ENCODE measurements at regions not wholly inside any gene's neighbourhood (a gene's known extent, or its start where the extent isn't known, plus 50 kb on each side); places are given as distances from the start of the nearest gene placed in this dataset.

GRCh38 chr3:30465454-30465853, 140.9 kb upstream of the TGFBR2 start:
- H3K27me3 Mint-ChIP-seq (ENCODE audit: low read depth): no peaks in the 10 kb centered on the region
- H3K4me1 Mint-ChIP-seq: no peaks in the 10 kb centered on the region
- no peak for TF ChIP-seq CTCF (conservative IDR thresholded peaks at IDR 0.05)

DNA sequence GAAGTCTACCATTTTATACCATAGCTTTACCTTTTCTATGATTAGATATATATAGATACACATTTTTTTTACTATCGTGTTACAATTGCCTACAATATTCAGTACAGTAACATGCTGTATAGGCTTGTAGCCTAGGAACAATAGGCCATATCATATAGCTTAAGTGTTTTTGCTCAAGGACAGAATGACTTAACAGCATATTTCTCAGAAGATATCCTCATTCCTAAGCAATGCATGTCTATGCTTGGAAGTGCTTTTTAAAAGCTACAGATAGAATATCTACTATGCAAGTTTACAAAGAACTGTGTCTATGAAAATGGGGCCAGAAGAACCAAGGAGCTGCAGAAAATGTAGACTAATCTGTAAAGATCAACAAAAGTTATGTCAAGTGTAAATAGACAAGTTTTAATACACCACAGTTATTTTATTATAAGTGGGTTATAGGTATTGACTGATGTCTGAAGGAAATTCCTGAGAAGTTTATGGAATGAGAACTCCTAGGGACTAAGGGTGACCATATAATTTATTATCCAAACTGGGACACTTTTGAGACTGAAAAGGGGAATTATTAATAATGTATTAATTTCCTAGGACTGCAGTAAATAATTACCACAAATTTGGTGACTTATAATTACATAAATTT, 138.7 kb upstream of the TGFBR2 start:
- Mint-ChIP-seq H3K27me3 (ENCODE audit: low read depth) (no peaks in the 10 kb centered on the region), H3K4me3 (no peak overlapping the region), H3K27ac (ENCODE audit: unreplicated experiment) (no peak overlapping the region), H3K36me3 (ENCODE audit: low read depth) (no peaks in the 10 kb centered on the region), H3K9me3 (peaks cover 3% of the 10 kb centered on the region), H3K4me1 (no peaks in the 10 kb centered on the region)
- no peak for DNase-seq (ENCODE audit: low read depth, low spot score)
- no peak for TF ChIP-seq CTCF (conservative IDR thresholded peaks at IDR 0.05)

More at GRCh38 chr3:30465454-30465853, 140.9 kb upstream of the TGFBR2 start:
- Mint-ChIP-seq H3K9me3 (peaks cover 3% of the 10 kb centered on the region), H3K36me3 (ENCODE audit: low read depth) (no peaks in the 10 kb centered on the region), H3K4me3 (no peak overlapping the region), H3K27ac (ENCODE audit: unreplicated experiment) (no peak overlapping the region)
- DNase-seq (ENCODE audit: low read depth, low spot score): no peak

DNA sequence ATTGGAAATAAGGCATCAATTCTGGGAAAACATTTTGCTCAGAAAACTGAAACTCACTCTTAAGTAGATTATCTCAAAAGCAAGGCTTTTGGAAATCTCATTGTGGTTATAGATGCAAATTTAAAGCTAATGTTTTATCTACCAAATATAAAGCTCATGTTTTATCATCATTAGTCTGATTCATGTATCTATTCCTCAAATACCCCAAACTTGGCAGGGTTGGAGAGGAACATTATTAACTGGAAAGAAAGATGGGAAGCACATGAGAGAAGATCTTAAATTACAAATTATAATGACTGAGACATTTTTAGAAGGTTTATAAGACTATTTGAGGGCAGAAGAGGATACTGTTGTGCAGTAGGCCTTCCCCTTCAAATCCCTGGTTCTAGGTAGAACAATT, 137.3 kb upstream of the TGFBR2 start:
- no peak for TF ChIP-seq CTCF (conservative IDR thresholded peaks at IDR 0.05)
- Mint-ChIP-seq H3K27me3 (ENCODE audit: low read depth) (no peaks in the 10 kb centered on the region), H3K27ac (ENCODE audit: unreplicated experiment) (no peak overlapping the region), H3K9me3 (peaks cover 12% of the 10 kb centered on the region), H3K4me1 (no peaks in the 10 kb centered on the region), H3K36me3 (ENCODE audit: low read depth) (peaks cover 5% of the 10 kb centered on the region), H3K4me3 (no peak overlapping the region)
- no peak for DNase-seq (ENCODE audit: low read depth, low spot score)

DNA sequence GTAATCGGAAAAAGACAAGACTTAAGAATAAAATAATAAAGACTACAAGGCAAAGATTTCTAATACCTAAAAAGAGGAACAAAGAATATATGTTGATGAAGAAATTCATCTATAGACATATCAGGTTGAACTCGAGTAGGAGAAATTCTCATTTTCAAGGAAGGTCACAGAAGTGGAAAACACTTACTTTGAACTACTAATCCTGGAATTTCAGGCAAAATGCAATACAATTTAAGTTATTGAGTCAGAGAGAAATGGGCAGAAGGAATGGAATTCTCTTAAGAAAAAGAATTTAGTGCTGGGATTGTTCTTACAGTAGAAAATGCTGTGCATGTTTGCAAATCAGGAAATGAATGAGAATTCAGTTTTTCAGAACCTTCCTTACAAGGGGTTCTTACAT, 135.9 kb upstream of the TGFBR2 start:
- Mint-ChIP-seq H3K4me1 (no peaks in the 10 kb centered on the region), H3K4me3 (no peak overlapping the region), H3K27me3 (ENCODE audit: low read depth) (no peaks in the 10 kb centered on the region)

GRCh38 chr3:30471066-30471465, 135.3 kb upstream of the TGFBR2 start:
- H3K27me3 Mint-ChIP-seq (ENCODE audit: low read depth): no peaks in the 10 kb centered on the region
- H3K9me3 Mint-ChIP-seq: peaks cover 12% of the 10 kb centered on the region
- DNase-seq (ENCODE audit: low read depth, low spot score): no peak
- TF ChIP-seq CTCF (conservative IDR thresholded peaks at IDR 0.05): no peak
- H3K27ac Mint-ChIP-seq (ENCODE audit: unreplicated experiment): no peak overlapping the region
- H3K4me3 Mint-ChIP-seq: no peak overlapping the region
- H3K36me3 Mint-ChIP-seq (ENCODE audit: low read depth): peaks cover 5% of the 10 kb centered on the region
- no peaks in the 10 kb centered on the region for H3K4me1 Mint-ChIP-seq

More for the DNA sequence above, 135.9 kb upstream of the TGFBR2 start:
- peaks cover 12% of the 10 kb centered on the region for H3K9me3 Mint-ChIP-seq
- H3K36me3 Mint-ChIP-seq (ENCODE audit: low read depth): peaks cover 5% of the 10 kb centered on the region
- H3K27ac Mint-ChIP-seq (ENCODE audit: unreplicated experiment): no peak overlapping the region
- no peak for TF ChIP-seq CTCF (conservative IDR thresholded peaks at IDR 0.05)
- no peak for DNase-seq (ENCODE audit: low read depth, low spot score)
